BE2C (cell line): ENCODE measurements at regions not wholly inside any gene's neighbourhood (a gene's known extent, or its start where the extent isn't known, plus 50 kb on each side); places are given as distances from the start of the nearest gene placed in this dataset.

Source experiments
- DNase-seq: peaks from one replicate; pipeline ENCODE4 v3.0.0-alpha.2; 2020
- H3K27me3 ChIP-seq: fragments of 250-450 bp; sonication (Bioruptor Pico); 2 replicates; pipeline ENCODE4 v1.5.1; 2020; ENCODE audit warnings: mild to moderate bottlenecking
- H3K36me3 ChIP-seq: fragments of 250-450 bp; sonication (Bioruptor Pico); 2 replicates; pipeline ENCODE4 v1.5.1; 2020; ENCODE audit warnings: mild to moderate bottlenecking
- H3K4me1 ChIP-seq: fragments of 250-450 bp; sonication (Bioruptor Pico); 2 replicates; pipeline ENCODE4 v1.5.1; 2020
- H3K4me3 ChIP-seq: 2 replicates; pipeline ENCODE4 v1.5.1; 2011; ENCODE audit warnings: low read depth, low read length
- H3K9me3 ChIP-seq: fragments of 250-450 bp; sonication (Bioruptor Pico); 2 replicates; pipeline ENCODE4 v1.5.1; 2020
- TF ChIP-seq, protein P1 (sequence below): IDR thresholded peaks from 2 replicates; pipeline ENCODE4 v1.5.1; 2012; ENCODE audit warnings: mild to moderate bottlenecking, low read depth, low read length

DNA sequence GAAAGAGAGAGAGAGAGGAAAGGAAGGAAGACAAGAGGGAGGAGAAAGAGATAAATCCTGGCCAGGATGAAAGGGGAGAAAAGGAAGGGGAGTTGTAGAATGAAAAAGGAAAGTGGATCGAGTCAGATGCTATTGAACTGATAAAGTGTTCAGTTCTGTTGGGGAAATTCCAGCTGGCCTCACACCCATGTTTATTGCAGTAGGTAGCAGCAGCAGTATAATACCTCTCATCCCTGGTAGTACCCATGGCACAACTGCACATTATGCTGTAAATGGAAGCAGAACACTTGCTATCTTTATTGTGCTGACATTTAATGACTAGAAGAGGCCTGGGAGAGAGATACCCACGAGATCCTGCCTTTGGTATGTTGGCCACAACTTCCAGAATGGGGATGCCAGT, 178.1 kb downstream of the EVX1 start:
- TF ChIP-seq, protein P1, sequence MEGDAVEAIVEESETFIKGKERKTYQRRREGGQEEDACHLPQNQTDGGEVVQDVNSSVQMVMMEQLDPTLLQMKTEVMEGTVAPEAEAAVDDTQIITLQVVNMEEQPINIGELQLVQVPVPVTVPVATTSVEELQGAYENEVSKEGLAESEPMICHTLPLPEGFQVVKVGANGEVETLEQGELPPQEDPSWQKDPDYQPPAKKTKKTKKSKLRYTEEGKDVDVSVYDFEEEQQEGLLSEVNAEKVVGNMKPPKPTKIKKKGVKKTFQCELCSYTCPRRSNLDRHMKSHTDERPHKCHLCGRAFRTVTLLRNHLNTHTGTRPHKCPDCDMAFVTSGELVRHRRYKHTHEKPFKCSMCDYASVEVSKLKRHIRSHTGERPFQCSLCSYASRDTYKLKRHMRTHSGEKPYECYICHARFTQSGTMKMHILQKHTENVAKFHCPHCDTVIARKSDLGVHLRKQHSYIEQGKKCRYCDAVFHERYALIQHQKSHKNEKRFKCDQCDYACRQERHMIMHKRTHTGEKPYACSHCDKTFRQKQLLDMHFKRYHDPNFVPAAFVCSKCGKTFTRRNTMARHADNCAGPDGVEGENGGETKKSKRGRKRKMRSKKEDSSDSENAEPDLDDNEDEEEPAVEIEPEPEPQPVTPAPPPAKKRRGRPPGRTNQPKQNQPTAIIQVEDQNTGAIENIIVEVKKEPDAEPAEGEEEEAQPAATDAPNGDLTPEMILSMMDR = no peak
- Histone ChIP-seq H3K27me3 (no peaks in the 10 kb centered on the region), H3K9me3 (no peaks in the 10 kb centered on the region), H3K4me3 (no peak overlapping the region), H3K36me3 (no peaks in the 10 kb centered on the region), H3K4me1 (no peaks in the 10 kb centered on the region)
- no peak for DNase-seq

DNA sequence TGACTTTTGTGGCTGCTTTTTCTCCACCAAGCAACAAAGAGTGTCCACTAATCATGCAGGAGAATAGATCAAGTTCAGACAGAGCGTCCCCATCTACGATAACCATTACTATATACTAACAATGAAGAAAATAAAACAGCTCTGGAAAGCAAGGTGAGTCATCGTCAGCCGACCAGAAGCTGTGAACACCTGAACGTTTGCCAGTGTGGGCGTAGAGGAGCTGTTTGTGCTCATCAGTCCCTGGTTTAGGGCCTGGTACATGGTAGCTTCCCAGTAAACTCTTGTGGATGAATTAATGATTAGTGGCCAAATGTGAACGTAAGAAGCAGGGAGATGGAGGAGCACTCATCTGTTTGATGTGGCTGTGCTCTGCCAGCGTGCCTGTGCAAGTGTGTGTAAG, 180.7 kb downstream of the EVX1 start:
- Histone ChIP-seq H3K4me1 (no peaks in the 10 kb centered on the region), H3K27me3 (no peaks in the 10 kb centered on the region), H3K36me3 (no peaks in the 10 kb centered on the region), H3K9me3 (no peaks in the 10 kb centered on the region), H3K4me3 (no peak overlapping the region)
- TF ChIP-seq, protein P1 = no peak
- no peak for DNase-seq

DNA sequence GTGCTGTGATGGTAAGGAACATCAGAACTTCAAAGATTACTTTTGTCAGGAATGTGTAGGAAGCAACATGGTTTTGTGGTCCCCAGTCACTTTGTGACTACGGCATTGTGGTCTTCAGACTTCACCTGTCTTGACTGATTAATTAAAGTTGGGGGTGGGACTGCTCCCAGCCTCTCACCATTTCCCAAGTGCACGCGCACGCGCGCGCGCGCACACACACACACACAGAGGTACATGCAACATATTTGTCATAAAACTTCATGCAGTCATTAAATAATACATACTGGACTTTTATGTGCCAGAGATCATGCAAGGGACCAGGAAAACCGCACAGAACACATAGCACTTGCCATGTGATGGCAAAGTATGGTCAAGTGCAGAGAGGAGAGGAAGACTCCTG, 181.2 kb downstream of the EVX1 start:
- no peak for DNase-seq
- TF ChIP-seq, protein P1 = no peak

DNA sequence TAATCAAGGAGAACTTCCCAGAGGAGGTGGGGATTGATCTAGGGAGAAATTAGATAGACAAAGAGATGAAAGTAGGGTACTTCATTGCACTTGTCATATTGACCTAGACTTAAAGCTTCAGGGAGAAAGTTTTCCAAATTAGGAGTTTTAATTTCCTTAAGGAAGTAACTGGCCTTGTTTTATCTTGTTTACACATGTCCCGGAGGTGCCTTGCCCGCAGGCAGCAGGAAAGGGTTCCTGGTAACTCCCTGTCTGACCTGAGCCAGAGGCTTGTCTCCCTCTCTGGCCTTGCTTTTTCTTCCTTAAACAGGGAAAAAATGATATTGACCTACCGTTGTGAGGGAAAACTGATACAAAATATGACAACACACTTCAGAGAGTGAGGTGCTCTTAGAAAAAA, 181.6 kb downstream of the EVX1 start:
- H3K9me3 ChIP-seq = no peaks in the 10 kb centered on the region
- no peaks in the 10 kb centered on the region for H3K36me3 ChIP-seq
- no peaks in the 10 kb centered on the region for H3K27me3 ChIP-seq
- no peaks in the 10 kb centered on the region for H3K4me1 ChIP-seq
- TF ChIP-seq, protein P1 = no peak
- DNase-seq = no peak
- no peak overlapping the region for H3K4me3 ChIP-seq

More for the DNA sequence above, 181.2 kb downstream of the EVX1 start:
- Histone ChIP-seq H3K36me3 (no peaks in the 10 kb centered on the region), H3K4me3 (no peak overlapping the region), H3K4me1 (no peaks in the 10 kb centered on the region), H3K27me3 (no peaks in the 10 kb centered on the region), H3K9me3 (no peaks in the 10 kb centered on the region)

DNA sequence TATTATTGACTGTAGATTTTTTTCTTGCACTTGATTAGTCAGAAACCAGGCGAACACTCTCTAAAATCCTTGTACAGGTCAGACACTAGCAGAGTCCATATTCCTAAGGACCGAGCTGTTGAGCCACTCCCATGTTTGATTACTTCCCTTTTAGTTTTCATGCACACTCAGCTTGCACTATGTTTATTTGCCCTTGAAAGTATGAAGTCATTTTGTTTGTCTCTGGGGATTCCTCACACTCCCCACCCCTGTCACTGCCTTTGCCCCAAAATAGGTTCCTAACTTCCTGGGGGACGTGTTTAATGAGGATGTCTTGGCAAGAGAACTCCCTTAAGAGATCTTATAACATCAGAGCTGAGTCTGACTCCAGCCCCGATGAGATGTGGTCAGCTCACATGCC, 182.1 kb downstream of the EVX1 start:
- no peaks in the 10 kb centered on the region for H3K9me3 ChIP-seq
- no peaks in the 10 kb centered on the region for H3K4me1 ChIP-seq
- H3K4me3 ChIP-seq = no peak overlapping the region
- H3K36me3 ChIP-seq = no peaks in the 10 kb centered on the region
- no peaks in the 10 kb centered on the region for H3K27me3 ChIP-seq
- no peak for DNase-seq
- TF ChIP-seq, protein P1 = no peak

DNA sequence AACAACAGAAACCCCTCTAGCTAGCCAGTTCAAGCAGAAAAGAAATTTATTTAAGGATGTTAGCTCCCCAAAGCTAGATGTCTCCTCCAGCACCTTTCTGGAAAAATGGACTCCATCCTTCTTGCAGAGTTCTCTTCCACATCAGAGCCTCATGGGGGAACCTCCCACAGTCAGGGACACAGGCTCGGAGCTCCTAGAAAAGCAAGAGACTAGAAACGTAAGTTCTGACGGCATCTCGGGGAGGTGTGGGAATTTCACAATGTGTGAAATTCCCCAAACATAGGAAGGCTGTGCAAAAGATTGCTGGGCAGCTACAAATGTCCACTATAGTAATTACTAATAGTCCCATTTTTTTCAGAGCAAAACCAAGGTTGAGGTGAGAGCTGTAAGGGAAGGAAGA, 184.8 kb downstream of the EVX1 start:
- TF ChIP-seq, protein P1 = no peak
- no peak for DNase-seq
- Histone ChIP-seq H3K36me3 (no peaks in the 10 kb centered on the region), H3K4me3 (no peak overlapping the region), H3K9me3 (no peaks in the 10 kb centered on the region), H3K27me3 (no peaks in the 10 kb centered on the region), H3K4me1 (no peaks in the 10 kb centered on the region)
